ENCODE measurements at regions not wholly inside any gene's neighbourhood (a gene's known extent, or its start where the extent isn't known, plus 50 kb on each side); places are given as distances from the start of the nearest gene placed in this dataset.

DNA sequence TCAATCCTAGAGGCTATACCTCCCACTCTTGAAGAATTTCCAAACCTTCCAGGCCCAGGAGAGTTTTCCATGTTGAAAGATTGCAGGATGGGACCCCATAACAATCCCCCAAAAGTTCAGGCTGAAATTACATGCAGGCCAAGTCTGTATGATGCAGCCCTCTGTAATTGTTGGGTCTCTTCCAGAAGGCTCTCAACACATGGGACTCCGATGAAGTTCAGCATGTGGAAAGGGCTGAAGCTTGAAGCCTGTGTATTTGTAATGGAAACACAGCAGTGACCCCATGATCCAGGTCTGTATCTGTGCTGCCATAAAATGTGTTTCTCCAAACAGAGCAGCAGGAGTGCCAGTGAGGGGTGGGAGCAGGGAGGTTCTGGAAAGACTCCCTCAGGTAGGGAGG lies 202.5 kb upstream of the LYPLAL1 start:
- TF ChIP-seq CTCF (conservative IDR thresholded peaks at IDR 0.05; ENCODE audit: low read depth, low read length) (no peak), EZH2 (IDR thresholded peaks at IDR 0.05; ENCODE audit: low read length, unreplicated experiment) (no peak)
